Gastrocnemius medialis (tissue), 4 donors: ENCODE measurements at regions not wholly inside any gene's neighbourhood (a gene's known extent, or its start where the extent isn't known, plus 50 kb on each side); places are given as distances from the start of the nearest gene placed in this dataset.

ENCODE experiments used
- ATAC-seq, 2 donors: fragments of 150-250 bp; one replicate each; pipeline ENCODE4 v1.9.1; 2016
- DNase-seq, 2 donors: peaks; one replicate each; pipeline ENCODE4 v3.0.0-alpha.2; 2019
- H3K27ac ChIP-seq, 4 donors: fragments of 200-600 bp; sonication (generic); 1 replicate in 1 of 4; 2 replicates in 3 of 4; pipeline ENCODE4 v1.5.1; 2016 to 2018; ENCODE audit warnings: mild to moderate bottlenecking in 2 of 4, moderate library complexity in 1 of 4
- H3K27me3 ChIP-seq, 3 donors: fragments of 200-600 bp; sonication (generic) in 2 of 3; 1 replicate in 1 of 3; 2 replicates in 2 of 3; pipeline versions ENCODE4 v1.5.1 to v1.6.0; 2016 to 2019; ENCODE audit warnings: mild to moderate bottlenecking in 1 of 3, moderate library complexity in 1 of 3
- H3K36me3 ChIP-seq, 2 donors: fragments of 200-600 bp; sonication (generic) in 1 of 2; one replicate each; pipeline ENCODE4 v1.5.1; 2017 to 2018
- H3K4me1 ChIP-seq, 2 donors: fragments of 200-600 bp; sonication (generic) in 1 of 2; one replicate each; pipeline ENCODE4 v1.5.1; 2016 to 2017; ENCODE audit warnings: mild to moderate bottlenecking in 2 of 2
- H3K4me3 ChIP-seq, 4 donors: fragments of 200-600 bp; sonication (generic) in 3 of 4; 1 replicate in 1 of 4; 2 replicates in 3 of 4; pipeline ENCODE4 v1.5.1; 2016 to 2019; ENCODE audit warnings: mild to moderate bottlenecking in 2 of 4
- H3K9me3 ChIP-seq, 3 donors: fragments of 200-600 bp; sonication (generic) in 2 of 3; 1 replicate in 1 of 3; 2 replicates in 2 of 3; pipeline ENCODE4 v1.5.1; 2016 to 2019
- POLR2A ChIP-seq, 2 donors: fragments of 450-650 bp; IDR thresholded peaks; one replicate each; pipeline ENCODE4 v1.6.1; 2017; ENCODE audit warnings: antibody characterized with exemption in 2 of 2, mild to moderate bottlenecking in 2 of 2, moderate library complexity in 2 of 2
- in situ Hi-C, 4 donors: fragments of 200-750 bp; cut with MboI; loops; one replicate each; pipeline versions ENCODE4 v1.15.0 to v1.8.0; 2017; ENCODE audit warnings: low sequenced_read_pairs in 4 of 4
- intact Hi-C: fragments of 100-400 bp; cut with DNase I; formaldehyde crosslinking; loops from one replicate; pipeline ENCODE4 v1.15.1; 2023; ENCODE audit warnings: low total_unique reads
- TF ChIP-seq, protein P1 (sequence below), 5 experiments: fragments of 450-650 bp in 3 of 5; fragments of 200-600 bp in 2 of 5; sonication (generic) in 2 of 5; IDR thresholded peaks in 4 of 5; conservative IDR thresholded peaks in 1 of 5; 1 replicate in 4 of 5; 2 replicates in 1 of 5; pipeline ENCODE4 v1.5.1; 2016 to 2019; ENCODE audit warnings: antibody characterized with exemption in 5 of 5, mild to moderate bottlenecking in 3 of 5, moderate library complexity in 3 of 5

DNA sequence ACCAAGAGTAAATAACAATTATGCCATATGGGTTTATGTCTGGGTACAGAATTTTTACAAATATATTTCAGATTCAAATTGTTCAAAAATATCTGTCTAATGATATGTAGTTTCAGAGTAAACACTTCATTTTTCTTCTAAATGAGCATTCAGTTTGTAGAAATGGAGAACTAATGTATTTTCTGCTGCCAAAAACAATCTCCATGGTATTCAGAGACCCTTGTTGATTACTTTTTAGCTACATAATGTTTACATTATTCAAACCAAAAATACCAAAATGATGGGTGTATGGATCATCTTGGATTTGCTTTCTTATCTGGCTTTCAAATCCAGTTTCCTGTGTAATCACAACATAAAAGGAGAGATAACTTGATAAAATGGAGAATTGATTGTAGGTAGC lies 576.0 kb upstream of the CDH4 start:
- TF ChIP-seq, protein P1, sequence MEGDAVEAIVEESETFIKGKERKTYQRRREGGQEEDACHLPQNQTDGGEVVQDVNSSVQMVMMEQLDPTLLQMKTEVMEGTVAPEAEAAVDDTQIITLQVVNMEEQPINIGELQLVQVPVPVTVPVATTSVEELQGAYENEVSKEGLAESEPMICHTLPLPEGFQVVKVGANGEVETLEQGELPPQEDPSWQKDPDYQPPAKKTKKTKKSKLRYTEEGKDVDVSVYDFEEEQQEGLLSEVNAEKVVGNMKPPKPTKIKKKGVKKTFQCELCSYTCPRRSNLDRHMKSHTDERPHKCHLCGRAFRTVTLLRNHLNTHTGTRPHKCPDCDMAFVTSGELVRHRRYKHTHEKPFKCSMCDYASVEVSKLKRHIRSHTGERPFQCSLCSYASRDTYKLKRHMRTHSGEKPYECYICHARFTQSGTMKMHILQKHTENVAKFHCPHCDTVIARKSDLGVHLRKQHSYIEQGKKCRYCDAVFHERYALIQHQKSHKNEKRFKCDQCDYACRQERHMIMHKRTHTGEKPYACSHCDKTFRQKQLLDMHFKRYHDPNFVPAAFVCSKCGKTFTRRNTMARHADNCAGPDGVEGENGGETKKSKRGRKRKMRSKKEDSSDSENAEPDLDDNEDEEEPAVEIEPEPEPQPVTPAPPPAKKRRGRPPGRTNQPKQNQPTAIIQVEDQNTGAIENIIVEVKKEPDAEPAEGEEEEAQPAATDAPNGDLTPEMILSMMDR (IDR thresholded peaks at IDR 0.05 in 4 of 5, conservative IDR thresholded peaks at IDR 0.05 in 1 of 5): no peak
- TF ChIP-seq POLR2A (IDR thresholded peaks at IDR 0.05): no peak
- DNase-seq (no peak), ATAC-seq (no peak)
- intact Hi-C loops (no loop called here), in situ Hi-C loops (no loop called here)
- no peaks in the 10 kb centered on the region for H3K9me3 ChIP-seq
- no peak overlapping the region for H3K4me3 ChIP-seq
- no peaks in the 10 kb centered on the region for H3K36me3 ChIP-seq
- H3K4me1 ChIP-seq: no peaks in the 10 kb centered on the region
- H3K27me3 ChIP-seq: no peaks in the 10 kb centered on the region
- H3K27ac ChIP-seq: no peak overlapping the region

- Histone ChIP-seq H3K4me3 (no peak overlapping the region), H3K27ac (no peak overlapping the region), H3K4me1 (no peaks in the 10 kb centered on the region), H3K27me3 (no peaks in the 10 kb centered on the region), H3K9me3 (no peaks in the 10 kb centered on the region), H3K36me3 (no peaks in the 10 kb centered on the region)
- no peak for ATAC-seq
- no peak for DNase-seq
- in situ Hi-C loops (no loop called here), intact Hi-C loops (no loop called here)
- TF ChIP-seq, protein P1 (IDR thresholded peaks at IDR 0.05 in 4 of 5, conservative IDR thresholded peaks at IDR 0.05 in 1 of 5): no peak
- TF ChIP-seq POLR2A (IDR thresholded peaks at IDR 0.05): no peak
Observed at GRCh38 chr20:60677819-60678218, 574.2 kb upstream of the CDH4 start.

GRCh38 chr20:60680554-60680953 lies 571.5 kb upstream of the CDH4 start:
- intact Hi-C loops: no loop called here
- no peaks in the 10 kb centered on the region for H3K36me3 ChIP-seq
- ATAC-seq (no peak), DNase-seq (no peak)
- no peaks in the 10 kb centered on the region for H3K4me1 ChIP-seq
- in situ Hi-C loops: no loop called here
- no peaks in the 10 kb centered on the region for H3K27me3 ChIP-seq
- no peak overlapping the region for H3K27ac ChIP-seq
- TF ChIP-seq POLR2A (IDR thresholded peaks at IDR 0.05): no peak
- TF ChIP-seq, protein P1 (IDR thresholded peaks at IDR 0.05 in 4 of 5, conservative IDR thresholded peaks at IDR 0.05 in 1 of 5): no peak
- H3K4me3 ChIP-seq: no peak overlapping the region
- no peaks in the 10 kb centered on the region for H3K9me3 ChIP-seq

- no peaks in the 10 kb centered on the region for H3K4me1 ChIP-seq
- no peak for TF ChIP-seq POLR2A (IDR thresholded peaks at IDR 0.05)
- TF ChIP-seq, protein P1 (IDR thresholded peaks at IDR 0.05 in 4 of 5, conservative IDR thresholded peaks at IDR 0.05 in 1 of 5): no peak
- no peak for DNase-seq
Observed at GRCh38 chr20:60687213-60687612, 564.8 kb upstream of the CDH4 start.

GRCh38 chr20:60690771-60691170 lies 561.3 kb upstream of the CDH4 start:
- no peaks in the 10 kb centered on the region for H3K36me3 ChIP-seq
- TF ChIP-seq, protein P1 (IDR thresholded peaks at IDR 0.05 in 4 of 5, conservative IDR thresholded peaks at IDR 0.05 in 1 of 5): no peak
- no peak for TF ChIP-seq POLR2A (IDR thresholded peaks at IDR 0.05)
- H3K4me3 ChIP-seq: no peak overlapping the region
- no peaks in the 10 kb centered on the region for H3K9me3 ChIP-seq
- no peaks in the 10 kb centered on the region for H3K4me1 ChIP-seq
- no peaks in the 10 kb centered on the region for H3K27me3 ChIP-seq
- no peak overlapping the region for H3K27ac ChIP-seq
- ATAC-seq (no peak), DNase-seq (no peak)
- in situ Hi-C loops: no loop called here
- intact Hi-C loops: no loop called here

More at GRCh38 chr20:60687213-60687612, 564.8 kb upstream of the CDH4 start:
- Histone ChIP-seq H3K9me3 (no peaks in the 10 kb centered on the region), H3K36me3 (no peaks in the 10 kb centered on the region), H3K27ac (no peak overlapping the region), H3K4me3 (no peak overlapping the region), H3K27me3 (no peaks in the 10 kb centered on the region)
- in situ Hi-C loops: no loop called here
- intact Hi-C loops: no loop called here
- ATAC-seq: no peak
